NCI-H1105 treated with DMSO at 0.1 percent for 48 hours (cell line): ENCODE measurements at regions not wholly inside any gene's neighbourhood (a gene's known extent, or its start where the extent isn't known, plus 50 kb on each side); places are given as distances from the start of the nearest gene placed in this dataset.

ENCODE experiments used
- DNase-seq: peaks from one replicate; lab custom pipeline; 2025; lab: John Stamatoyannopoulos, UW

GRCh38 chr6:113562248-113562647 lies 294.9 kb upstream of the MARCKS start:
- DNase-seq = no peak

- DNase-seq = peak; percentile 93
Measured at GRCh38 chr6:113564371-113565171, 292.6 kb upstream of the MARCKS start.

DNA sequence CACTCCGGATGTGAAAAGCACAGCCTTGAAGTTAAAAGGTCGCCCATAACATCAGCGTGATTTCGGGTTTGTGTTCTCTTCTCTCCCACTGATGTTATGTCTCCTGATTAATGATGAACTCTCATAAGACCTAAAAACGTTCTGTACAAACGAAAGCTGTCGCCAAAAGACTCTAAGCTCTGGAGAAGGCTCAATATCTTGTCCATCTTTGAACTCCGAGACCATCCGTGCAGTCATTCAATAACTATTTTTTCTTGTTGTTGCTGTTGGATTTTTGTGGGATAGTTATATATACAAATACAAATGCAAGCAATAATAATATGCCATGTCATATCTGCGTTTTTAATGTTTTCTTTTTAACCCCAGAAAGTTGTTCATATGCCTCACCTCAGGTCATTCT lies 291.8 kb upstream of the MARCKS start:
- no peak for DNase-seq

DNA sequence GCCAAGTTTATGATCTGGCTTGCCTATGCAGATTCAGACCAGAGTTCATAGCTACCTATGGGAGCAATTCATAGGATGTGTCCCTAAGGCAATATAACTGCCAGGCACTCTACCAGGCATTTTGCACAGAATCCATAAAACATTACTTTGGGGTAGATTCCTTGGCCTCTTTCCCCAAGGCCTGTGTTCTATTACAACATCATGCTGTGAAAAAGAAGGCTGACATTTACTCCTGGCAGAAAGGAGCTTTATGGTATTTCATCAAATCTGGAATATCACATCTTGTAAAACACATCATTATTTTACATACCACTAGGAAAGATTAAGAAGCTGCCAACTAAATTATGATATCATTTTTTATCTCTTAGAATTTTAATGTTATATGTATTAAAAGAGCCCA lies 287.0 kb upstream of the MARCKS start:
- DNase-seq = no peak

GRCh38 chr6:113570641-113571040 lies 286.5 kb upstream of the MARCKS start:
- no peak for DNase-seq

- no peak for DNase-seq
Measured at GRCh38 chr6:113574147-113574546, 283.0 kb upstream of the MARCKS start.

DNA sequence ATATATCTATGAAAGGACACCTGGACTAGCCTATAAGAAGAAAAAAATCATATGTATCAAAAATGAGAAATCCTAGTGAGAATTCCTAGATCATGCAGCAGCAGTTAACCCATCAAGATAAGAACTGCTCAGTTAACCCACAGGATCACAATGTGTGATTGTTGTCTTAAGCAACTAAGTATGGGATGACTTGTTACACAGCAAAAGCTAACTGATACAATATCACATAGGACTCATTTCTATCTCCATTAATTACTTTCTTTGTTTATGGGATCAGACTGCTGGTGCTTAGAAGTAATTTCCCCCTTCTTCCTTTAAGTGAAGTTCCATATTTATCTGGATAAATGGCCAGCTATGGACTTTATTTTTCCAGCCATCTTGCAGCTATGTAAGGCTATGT lies 280.8 kb upstream of the MARCKS start:
- DNase-seq = no peak

DNA sequence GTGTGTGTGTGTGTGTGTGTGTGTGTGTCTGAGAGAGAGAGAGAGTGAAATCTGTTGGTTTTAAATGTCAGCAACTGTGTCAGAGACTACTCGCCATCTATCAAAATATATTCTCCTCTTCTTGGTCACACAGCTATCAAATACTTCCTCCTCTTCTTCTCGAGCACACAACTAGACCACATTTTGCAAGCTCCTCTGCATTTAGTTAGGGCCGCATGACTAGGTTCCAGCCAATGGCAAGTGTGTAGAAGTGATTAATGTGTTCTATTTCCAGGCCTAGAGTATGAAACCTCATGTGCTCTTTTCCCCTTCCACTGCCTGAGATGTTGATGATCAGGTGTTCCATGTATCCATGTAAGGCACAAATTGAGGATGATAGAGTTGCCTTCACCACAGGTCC lies 278.5 kb upstream of the MARCKS start:
- no peak for DNase-seq

DNA sequence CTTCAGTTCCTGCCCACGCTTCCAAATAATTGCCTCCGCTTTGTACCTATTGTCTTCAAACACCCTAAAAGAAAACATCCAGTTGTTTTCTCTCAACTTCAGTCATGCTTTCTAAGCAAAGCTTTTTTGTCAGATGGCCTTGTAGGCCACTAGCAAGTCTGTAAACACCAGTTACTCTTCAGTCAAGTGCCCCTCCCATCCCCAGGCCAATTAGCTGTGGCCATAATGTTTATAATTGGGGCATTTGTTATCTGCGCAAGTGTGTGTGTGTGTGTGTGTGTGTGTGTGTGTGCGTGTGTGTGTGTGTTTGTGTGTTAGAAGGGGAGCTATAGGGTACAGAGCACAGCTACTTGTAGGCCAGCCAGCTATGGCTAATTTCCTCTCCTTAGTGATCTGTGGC lies 272.4 kb upstream of the MARCKS start:
- DNase-seq = peak; percentile 60

- no peak for DNase-seq
Measured at GRCh38 chr6:113585246-113585645, 271.9 kb upstream of the MARCKS start.

DNA sequence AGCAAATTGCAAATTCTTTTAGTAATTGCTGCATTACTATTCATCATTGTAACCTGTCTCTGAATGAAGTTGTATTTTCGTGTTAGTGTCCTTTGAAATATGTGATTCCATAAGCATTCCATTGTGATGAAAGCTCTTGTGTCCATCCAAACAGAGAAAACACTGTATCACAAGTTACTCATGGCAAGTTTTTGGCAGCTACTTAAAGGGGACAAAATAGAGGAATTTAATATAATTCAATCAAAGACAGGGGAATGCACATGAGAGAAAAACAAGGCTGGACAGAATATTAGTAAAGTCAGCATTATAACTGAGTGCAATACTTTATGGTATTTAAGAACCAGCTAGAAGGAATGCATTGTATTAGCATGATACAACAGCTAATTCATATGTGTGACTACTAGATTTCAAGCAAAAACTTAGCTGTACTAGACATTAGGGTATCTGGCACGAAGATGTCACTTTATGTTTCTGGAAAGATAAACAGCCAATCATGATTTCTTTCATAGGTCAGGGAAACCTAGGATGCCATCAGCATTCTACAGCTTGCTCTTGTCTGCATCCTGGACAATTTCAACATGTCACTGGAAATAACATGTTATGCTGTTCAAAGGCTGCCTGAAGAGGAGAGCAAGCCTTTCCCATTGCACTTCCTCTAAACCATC lies 270.6 kb upstream of the MARCKS start:
- DNase-seq = no peak

DNA sequence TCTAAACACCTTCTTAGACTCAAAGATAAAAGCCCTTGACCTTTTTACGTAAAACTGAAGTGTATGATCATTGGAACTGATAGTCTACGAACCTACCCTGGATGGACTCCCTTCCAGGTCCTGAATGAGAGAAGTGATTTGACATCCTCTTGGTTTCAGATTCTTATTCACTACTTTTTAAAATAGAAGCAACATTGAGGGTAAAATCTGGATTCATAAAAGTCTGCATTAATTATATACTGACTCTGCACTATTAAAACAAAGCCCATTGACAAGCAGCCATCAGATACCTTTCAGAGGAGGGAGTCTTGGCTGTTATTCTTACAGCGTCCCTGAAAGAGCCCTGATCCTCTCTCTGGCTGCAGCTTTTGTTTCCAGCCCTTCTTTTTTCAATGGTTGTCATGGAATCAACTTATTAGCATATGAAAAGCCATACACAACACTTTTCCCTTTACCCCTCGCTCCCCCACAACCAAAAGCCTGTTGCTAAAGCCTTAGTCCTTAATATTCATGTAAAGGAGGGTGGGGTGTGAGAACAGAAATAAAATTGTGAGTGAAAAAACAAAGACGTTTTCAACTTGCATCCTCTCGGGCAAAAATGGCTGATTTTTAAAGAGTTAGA lies 270.0 kb upstream of the MARCKS start:
- peak; percentile 67 for DNase-seq

- no peak for DNase-seq
Measured at GRCh38 chr6:113588646-113589045, 268.5 kb upstream of the MARCKS start.

DNA sequence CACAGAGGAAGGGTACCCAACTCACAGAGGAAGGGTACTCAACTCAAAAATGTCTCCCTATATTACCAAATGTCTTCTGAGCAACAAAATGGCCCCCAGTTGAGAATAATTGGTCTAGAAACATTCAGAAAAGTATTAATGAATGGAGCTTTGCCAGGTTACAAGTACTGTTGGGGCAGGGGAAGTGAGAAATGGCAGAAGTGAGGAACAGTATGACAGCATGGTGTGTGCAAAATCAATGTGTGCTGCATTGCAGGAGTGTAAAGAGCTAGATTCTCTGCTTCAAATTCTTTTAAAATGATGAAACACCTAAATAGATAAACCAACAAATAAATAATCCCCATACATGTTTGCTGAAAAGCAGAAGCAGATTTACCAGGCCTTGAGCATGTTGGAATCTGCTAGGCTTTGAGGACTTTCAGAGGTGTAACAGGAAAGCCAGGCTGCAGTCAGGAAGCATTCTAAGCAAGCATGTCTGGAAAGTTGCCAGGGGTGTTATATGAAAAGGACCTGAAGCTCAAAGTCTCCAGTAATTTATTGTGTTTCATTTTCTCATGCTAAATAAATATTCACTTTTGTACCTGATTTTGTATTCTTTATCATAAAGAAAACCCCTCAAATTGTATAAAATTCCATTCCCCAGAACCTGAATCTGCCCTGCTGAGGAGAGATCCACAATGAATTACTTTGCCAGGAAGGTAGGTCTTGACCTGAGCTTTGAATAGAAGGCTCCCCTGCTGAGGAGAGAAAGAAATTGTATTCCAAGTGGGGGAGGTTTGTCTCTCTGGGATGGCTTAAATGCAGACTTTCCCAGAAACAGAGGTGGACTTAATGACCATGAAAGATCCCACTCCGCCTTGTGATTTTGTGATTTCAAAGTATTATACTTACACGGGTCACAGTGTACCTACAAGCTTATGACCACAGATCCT lies 265.0 kb upstream of the MARCKS start:
- peak; percentile 61 for DNase-seq

DNA sequence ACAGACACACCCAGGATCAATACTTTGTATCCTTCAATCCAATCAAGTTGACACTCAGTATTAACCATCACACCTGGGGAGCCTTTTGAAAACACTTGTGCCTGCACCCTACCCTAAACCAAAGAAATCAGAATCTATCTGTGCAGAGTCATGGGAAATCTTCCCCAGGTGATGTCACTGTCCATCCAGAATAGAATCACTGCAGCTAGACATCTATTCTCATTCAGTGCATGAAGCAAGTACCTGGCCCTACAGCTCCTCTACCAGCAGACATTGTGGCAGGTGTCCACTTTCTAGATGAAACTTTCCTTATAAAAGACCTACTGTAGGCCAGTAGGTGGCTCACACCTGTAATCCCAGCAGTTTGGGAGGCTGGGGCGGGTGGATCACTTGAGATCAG lies 262.4 kb upstream of the MARCKS start:
- no peak for DNase-seq

GRCh38 chr6:113595911-113596376 lies 261.2 kb upstream of the MARCKS start:
- DNase-seq = peak; percentile 88

GRCh38 chr6:113596387-113597230 lies 260.5 kb upstream of the MARCKS start:
- DNase-seq = peak; percentile 83

DNA sequence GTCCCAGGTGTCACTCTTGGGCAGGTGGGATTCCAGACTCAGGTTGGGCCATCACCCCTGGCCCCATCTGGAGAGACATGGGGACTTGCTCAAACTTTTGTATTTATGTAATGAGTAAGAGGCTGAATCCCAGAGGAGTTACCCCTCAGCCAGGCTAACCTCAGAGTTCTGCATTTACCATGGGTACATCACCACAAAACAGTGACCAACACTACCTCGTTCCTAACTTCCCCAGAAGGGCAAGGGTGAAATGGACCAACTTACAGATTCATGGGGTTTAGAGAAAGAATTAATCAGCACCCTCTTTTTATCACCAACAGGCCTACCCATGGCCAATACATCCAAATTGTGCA lies 259.9 kb upstream of the MARCKS start:
- DNase-seq = no peak

DNA sequence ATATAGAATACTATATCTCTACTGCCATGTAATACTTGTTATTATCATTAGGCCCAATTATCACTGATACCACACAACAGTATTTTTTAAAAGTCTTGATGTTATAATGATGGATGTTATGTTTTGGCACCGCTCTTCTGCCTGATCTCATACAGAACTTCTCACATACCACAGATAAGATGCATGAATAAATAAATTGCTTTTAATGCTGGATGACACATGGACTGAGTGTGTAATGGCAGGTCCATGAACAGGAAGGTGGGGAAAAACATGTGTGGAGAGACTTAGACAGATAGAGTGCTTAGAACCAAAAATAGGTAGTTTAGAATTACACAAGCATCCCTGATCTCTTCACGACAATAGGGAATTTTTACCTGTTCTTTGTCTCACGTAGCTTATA lies 258.4 kb upstream of the MARCKS start:
- DNase-seq = no peak

DNA sequence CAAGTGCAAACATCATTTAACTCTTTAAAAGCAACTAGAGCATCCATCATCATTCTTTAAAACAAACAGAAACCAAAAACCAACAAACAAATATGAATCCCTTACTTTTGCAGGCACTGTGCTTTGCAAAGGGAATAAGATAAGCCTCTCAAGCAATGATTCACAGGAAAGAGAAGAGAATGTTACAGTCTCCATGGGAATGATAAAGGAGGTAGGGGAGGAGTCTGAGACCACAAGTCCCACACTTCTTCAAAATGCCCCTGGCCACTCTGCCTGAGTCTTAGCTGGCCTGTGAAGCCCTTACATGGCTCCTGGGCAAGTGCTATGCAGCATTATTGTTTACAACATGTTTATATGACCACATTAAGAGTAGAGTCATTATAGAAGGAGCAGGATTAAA lies 257.7 kb upstream of the MARCKS start:
- no peak for DNase-seq
